HEK293 (cell line): ENCODE measurements at regions not wholly inside any gene's neighbourhood (a gene's known extent, or its start where the extent isn't known, plus 50 kb on each side); places are given as distances from the start of the nearest gene placed in this dataset.
A peak's percentile ranks its signal among the peaks of the same experiment; 100 is the strongest.

Source experiments
- CTCF ChIA-PET: fragments of 350-600 bp; formaldehyde crosslinking; extraction: SDS; loops from one replicate; lab custom pipeline; 2021; ENCODE audit warnings: antibody characterized with exemption; lab: Yijun Ruan, JAX
- POLR2A ChIA-PET: fragments of 300-600 bp; formaldehyde crosslinking; extraction: SDS; loops from one replicate; lab custom pipeline; 2020; ENCODE audit warnings: antibody characterized with exemption, inconsistent platforms; lab: Yijun Ruan, JAX
- H3K27ac ChIP-seq: fragments of 200-500 bp; sonication (Bioruptor generic); 2 replicates; pipeline ENCODE4 v1.5.1; 2014; ENCODE audit warnings: low read depth, low read length, control low read depth, inconsistent platforms; ENCODE audit errors: extremely low read depth
- H3K36me3 ChIP-seq, 2 experiments: fragments of 200-500 bp in 1 of 2; sonication (Bioruptor generic) in 1 of 2; 1 replicate in 1 of 2; 2 replicates in 1 of 2; pipeline ENCODE4 v1.5.1; 2014 to 2017; ENCODE audit warnings: inconsistent platforms in 2 of 2, low read length in 2 of 2; ENCODE audit not compliant: control insufficient read depth in 2 of 2, insufficient read depth in 1 of 2
- H3K4me1 ChIP-seq: fragments of 200-500 bp; sonication (Bioruptor generic); 2 replicates; pipeline ENCODE4 v1.5.1; 2014; ENCODE audit warnings: mild to moderate bottlenecking, low read length, inconsistent platforms; ENCODE audit not compliant: control insufficient read depth, insufficient read depth
- H3K4me3 ChIP-seq: 2 replicates; pipeline ENCODE4 v1.5.1; 2011; ENCODE audit warnings: low read depth, mild to moderate bottlenecking, control low read depth, low read length, moderate library complexity
- H3K9me3 ChIP-seq: fragments of 200-500 bp; sonication (Bioruptor generic); 2 replicates; pipeline ENCODE4 v1.5.1; 2014; ENCODE audit warnings: low read depth, low read length, inconsistent platforms; ENCODE audit not compliant: control insufficient read depth, insufficient read depth
- GLIS2 ChIP-seq: fragments of 450-650 bp; formaldehyde crosslinking; IDR thresholded peaks from 2 replicates; pipeline ENCODE4 v1.5.1; 2016; ENCODE audit warnings: missing biosample characterization, missing genetic modification characterization
- SP2 ChIP-seq: fragments of 450-650 bp; formaldehyde crosslinking; IDR thresholded peaks from 2 replicates; pipeline ENCODE4 v1.5.1; 2016; ENCODE audit warnings: missing biosample characterization, missing genetic modification characterization
- ZFP69B ChIP-seq: fragments of 450-650 bp; formaldehyde crosslinking; IDR thresholded peaks from 2 replicates; pipeline ENCODE4 v1.5.1; 2016; ENCODE audit warnings: missing biosample characterization, missing genetic modification characterization
- ZNF112 ChIP-seq: fragments of 450-650 bp; formaldehyde crosslinking; IDR thresholded peaks from 2 replicates; pipeline ENCODE4 v1.5.0; 2017; ENCODE audit warnings: missing biosample characterization, missing genetic modification characterization
- ZNF133 ChIP-seq: fragments of 450-650 bp; formaldehyde crosslinking; IDR thresholded peaks from 2 replicates; pipeline ENCODE4 v1.5.1; 2016; ENCODE audit warnings: missing biosample characterization, missing genetic modification characterization
- ZNF274 ChIP-seq, 2 experiments: fragments of 200-500 bp in 1 of 2; fragments of 450-650 bp in 1 of 2; sonication (Bioruptor generic) in 1 of 2; formaldehyde crosslinking in 1 of 2; IDR thresholded peaks; 2 replicates each; pipeline versions ENCODE4 v1.5.1 to v1.6.1; 2014 to 2016; ENCODE audit warnings: borderline replicate concordance in 1 of 2, inconsistent platforms in 1 of 2, low read length in 1 of 2, missing biosample characterization in 1 of 2, missing genetic modification characterization in 1 of 2
- ZNF514 ChIP-seq: fragments of 450-650 bp; formaldehyde crosslinking; IDR thresholded peaks from 2 replicates; pipeline ENCODE4 v1.5.1; 2016; ENCODE audit warnings: missing biosample characterization, missing genetic modification characterization
- ZNF544 ChIP-seq: fragments of 450-650 bp; formaldehyde crosslinking; IDR thresholded peaks from 2 replicates; pipeline ENCODE4 v1.5.0; 2017; ENCODE audit warnings: missing biosample characterization, missing genetic modification characterization
- ZNF707 ChIP-seq: fragments of 450-650 bp; formaldehyde crosslinking; IDR thresholded peaks from 2 replicates; pipeline ENCODE4 v1.5.1; 2016; ENCODE audit warnings: missing biosample characterization, missing genetic modification characterization
- ZNF837 ChIP-seq: fragments of 450-650 bp; formaldehyde crosslinking; IDR thresholded peaks from 2 replicates; pipeline ENCODE4 v1.5.1; 2016; ENCODE audit warnings: missing biosample characterization, missing genetic modification characterization
- TF ChIP-seq, protein P1 (sequence below): fragments of 450-650 bp; formaldehyde crosslinking; IDR thresholded peaks from 2 replicates; pipeline ENCODE4 v1.5.1; 2016; ENCODE audit warnings: missing biosample characterization, missing genetic modification characterization
- TF ChIP-seq, protein P2 (sequence below): fragments of 450-650 bp; formaldehyde crosslinking; IDR thresholded peaks from 2 replicates; pipeline ENCODE4 v1.5.1; 2016; ENCODE audit warnings: missing biosample characterization, missing genetic modification characterization
- TF ChIP-seq, protein P3 (sequence below): fragments of 450-650 bp; formaldehyde crosslinking; IDR thresholded peaks from 2 replicates; pipeline ENCODE4 v1.5.1; 2016; ENCODE audit warnings: missing biosample characterization, missing genetic modification characterization, low read depth
- TF ChIP-seq, protein P4 (sequence below): fragments of 450-650 bp; formaldehyde crosslinking; IDR thresholded peaks from 2 replicates; pipeline ENCODE4 v1.5.1; 2017; ENCODE audit warnings: missing biosample characterization, missing genetic modification characterization
- TF ChIP-seq, protein P5 (sequence below): fragments of 450-650 bp; formaldehyde crosslinking; IDR thresholded peaks from 2 replicates; pipeline ENCODE4 v1.5.1; 2016; ENCODE audit warnings: missing biosample characterization, missing genetic modification characterization
- TF ChIP-seq, protein P6 (sequence below): fragments of 450-650 bp; formaldehyde crosslinking; IDR thresholded peaks from 2 replicates; pipeline ENCODE4; 2016; ENCODE audit warnings: missing biosample characterization, missing genetic modification characterization
- TF ChIP-seq, protein P7 (sequence below): fragments of 450-650 bp; formaldehyde crosslinking; IDR thresholded peaks from 2 replicates; pipeline ENCODE4 v1.5.1; 2016; ENCODE audit warnings: missing biosample characterization, missing genetic modification characterization
- TF ChIP-seq, protein P8 (sequence below): fragments of 450-650 bp; formaldehyde crosslinking; IDR thresholded peaks from 2 replicates; pipeline ENCODE4 v1.5.1; 2016; ENCODE audit warnings: missing biosample characterization, missing genetic modification characterization

DNA sequence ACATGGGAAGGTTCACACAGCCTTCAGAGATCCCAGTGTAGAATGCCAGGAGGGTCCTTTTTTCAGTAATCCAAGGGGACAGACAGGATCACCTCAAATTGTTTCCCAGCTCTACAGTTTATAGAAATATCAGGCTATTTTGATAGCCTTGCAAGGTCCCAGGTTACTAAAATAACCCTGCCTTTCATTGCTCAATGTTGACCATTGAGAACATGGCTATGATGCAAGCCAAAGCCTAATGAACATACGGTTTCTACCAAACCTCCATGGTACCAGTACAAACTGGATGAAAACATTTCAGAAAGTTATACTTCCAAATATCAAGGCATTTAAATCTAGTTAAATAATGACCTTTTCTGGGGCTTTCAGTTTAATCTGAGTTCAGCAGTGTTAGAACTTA is 151.5 kb downstream of the PLS3 start:
- peak overlapping the region; percentile 21 for H3K4me3 ChIP-seq
- ChIA-PET CTCF (no interaction called here), POLR2A (no interaction called here)
- no peaks in the 10 kb centered on the region for H3K4me1 ChIP-seq
- no peak for TF ChIP-seq ZNF544 (tag by site-specific recombination)
- TF ChIP-seq, protein P1, sequence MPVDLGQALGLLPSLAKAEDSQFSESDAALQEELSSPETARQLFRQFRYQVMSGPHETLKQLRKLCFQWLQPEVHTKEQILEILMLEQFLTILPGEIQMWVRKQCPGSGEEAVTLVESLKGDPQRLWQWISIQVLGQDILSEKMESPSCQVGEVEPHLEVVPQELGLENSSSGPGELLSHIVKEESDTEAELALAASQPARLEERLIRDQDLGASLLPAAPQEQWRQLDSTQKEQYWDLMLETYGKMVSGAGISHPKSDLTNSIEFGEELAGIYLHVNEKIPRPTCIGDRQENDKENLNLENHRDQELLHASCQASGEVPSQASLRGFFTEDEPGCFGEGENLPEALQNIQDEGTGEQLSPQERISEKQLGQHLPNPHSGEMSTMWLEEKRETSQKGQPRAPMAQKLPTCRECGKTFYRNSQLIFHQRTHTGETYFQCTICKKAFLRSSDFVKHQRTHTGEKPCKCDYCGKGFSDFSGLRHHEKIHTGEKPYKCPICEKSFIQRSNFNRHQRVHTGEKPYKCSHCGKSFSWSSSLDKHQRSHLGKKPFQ (tag by site-specific recombination): no peak
- no peak for TF ChIP-seq SP2 (tag by site-specific recombination)
- no peaks in the 10 kb centered on the region for H3K9me3 ChIP-seq
- H3K27ac ChIP-seq: no peak overlapping the region
- no peaks in the 10 kb centered on the region for H3K36me3 ChIP-seq

DNA sequence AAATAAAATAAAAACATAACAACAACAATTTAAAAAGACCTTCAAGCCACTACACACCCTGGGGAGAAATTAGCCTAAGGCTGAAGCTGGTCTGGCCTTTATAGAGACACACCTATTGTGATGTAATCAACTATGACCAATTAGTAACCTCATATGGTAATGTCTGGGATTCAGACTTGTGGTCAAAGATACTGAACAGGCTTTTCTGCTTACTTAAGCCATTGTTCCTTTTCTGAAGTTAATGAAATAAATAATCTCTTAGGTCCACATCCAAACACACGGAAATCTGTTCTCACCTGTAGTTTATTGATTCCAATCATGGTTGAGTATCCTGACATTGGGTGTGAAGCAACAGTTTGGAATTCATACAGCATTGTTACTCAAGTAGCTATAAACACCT is 152.5 kb downstream of the PLS3 start:
- H3K4me1 ChIP-seq: no peaks in the 10 kb centered on the region
- no peak overlapping the region for H3K4me3 ChIP-seq
- no peaks in the 10 kb centered on the region for H3K9me3 ChIP-seq
- POLR2A ChIA-PET: no interaction called here
- no peak overlapping the region for H3K27ac ChIP-seq
- CTCF ChIA-PET: no interaction called here
- H3K36me3 ChIP-seq: no peaks in the 10 kb centered on the region
- TF ChIP-seq, protein P2, sequence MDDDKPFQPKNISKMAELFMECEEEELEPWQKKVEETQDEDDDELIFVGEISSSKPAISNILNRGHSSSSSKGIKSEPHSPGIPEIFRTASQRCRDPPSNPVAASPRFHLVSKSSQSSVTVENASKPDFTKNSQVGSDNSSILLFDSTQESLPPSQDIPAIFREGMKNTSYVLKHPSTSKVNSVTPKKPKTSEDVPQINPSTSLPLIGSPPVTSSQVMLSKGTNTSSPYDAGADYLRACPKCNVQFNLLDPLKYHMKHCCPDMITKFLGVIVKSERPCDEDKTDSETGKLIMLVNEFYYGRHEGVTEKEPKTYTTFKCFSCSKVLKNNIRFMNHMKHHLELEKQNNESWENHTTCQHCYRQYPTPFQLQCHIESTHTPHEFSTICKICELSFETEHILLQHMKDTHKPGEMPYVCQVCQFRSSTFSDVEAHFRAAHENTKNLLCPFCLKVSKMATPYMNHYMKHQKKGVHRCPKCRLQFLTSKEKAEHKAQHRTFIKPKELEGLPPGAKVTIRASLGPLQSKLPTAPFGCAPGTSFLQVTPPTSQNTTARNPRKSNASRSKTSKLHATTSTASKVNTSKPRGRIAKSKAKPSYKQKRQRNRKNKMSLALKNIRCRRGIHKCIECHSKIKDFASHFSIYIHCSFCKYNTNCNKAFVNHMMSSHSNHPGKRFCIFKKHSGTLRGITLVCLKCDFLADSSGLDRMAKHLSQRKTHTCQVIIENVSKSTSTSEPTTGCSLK (tag by site-specific recombination): no peak
- TF ChIP-seq, protein P3, sequence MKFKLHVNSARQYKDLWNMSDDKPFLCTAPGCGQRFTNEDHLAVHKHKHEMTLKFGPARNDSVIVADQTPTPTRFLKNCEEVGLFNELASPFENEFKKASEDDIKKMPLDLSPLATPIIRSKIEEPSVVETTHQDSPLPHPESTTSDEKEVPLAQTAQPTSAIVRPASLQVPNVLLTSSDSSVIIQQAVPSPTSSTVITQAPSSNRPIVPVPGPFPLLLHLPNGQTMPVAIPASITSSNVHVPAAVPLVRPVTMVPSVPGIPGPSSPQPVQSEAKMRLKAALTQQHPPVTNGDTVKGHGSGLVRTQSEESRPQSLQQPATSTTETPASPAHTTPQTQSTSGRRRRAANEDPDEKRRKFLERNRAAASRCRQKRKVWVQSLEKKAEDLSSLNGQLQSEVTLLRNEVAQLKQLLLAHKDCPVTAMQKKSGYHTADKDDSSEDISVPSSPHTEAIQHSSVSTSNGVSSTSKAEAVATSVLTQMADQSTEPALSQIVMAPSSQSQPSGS (tag by site-specific recombination): 0 out of 2 replicates have a peak, but pooled peaks have one; percentile 6
- TF ChIP-seq, all 188 proteins: peak for 1

DNA sequence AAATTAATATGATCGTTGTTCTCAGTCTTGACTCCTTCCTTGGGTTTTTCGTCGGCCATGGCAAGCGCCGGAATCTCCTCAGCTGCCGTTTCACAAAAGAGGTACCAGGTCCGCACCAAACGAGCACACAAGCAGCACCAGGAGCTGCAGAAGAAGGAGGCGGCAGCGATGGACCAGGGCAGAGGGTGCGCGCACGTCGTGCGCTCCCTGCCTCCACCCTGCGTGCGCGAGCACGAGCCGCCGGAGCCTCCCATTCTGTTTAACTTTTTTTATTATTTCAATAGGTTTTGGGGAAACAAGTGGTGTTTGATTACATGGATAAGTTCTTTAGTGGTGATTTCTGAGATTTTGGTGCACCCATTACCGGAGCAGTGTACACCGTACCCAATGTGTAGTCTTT is 158.2 kb downstream of the PLS3 start:
- CTCF ChIA-PET: no interaction called here
- no peak overlapping the region for H3K27ac ChIP-seq
- H3K36me3 ChIP-seq: no peaks in the 10 kb centered on the region
- no peaks in the 10 kb centered on the region for H3K9me3 ChIP-seq
- H3K4me3 ChIP-seq: no peak overlapping the region
- POLR2A ChIA-PET: no interaction called here
- H3K4me1 ChIP-seq: no peaks in the 10 kb centered on the region
- TF ChIP-seq ZNF837 (tag by site-specific recombination): no peak
- TF ChIP-seq ZNF274 (IDR thresholded peaks at IDR 0.05; ENCODE audit: low read length): no peak
- TF ChIP-seq ZNF274 (tag by site-specific recombination; IDR thresholded peaks at IDR 0.05; ENCODE audit: borderline replicate concordance): no peak
- TF ChIP-seq, protein P4, sequence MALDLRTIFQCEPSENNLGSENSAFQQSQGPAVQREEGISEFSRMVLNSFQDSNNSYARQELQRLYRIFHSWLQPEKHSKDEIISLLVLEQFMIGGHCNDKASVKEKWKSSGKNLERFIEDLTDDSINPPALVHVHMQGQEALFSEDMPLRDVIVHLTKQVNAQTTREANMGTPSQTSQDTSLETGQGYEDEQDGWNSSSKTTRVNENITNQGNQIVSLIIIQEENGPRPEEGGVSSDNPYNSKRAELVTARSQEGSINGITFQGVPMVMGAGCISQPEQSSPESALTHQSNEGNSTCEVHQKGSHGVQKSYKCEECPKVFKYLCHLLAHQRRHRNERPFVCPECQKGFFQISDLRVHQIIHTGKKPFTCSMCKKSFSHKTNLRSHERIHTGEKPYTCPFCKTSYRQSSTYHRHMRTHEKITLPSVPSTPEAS: no peak
- TF ChIP-seq, protein P5, sequence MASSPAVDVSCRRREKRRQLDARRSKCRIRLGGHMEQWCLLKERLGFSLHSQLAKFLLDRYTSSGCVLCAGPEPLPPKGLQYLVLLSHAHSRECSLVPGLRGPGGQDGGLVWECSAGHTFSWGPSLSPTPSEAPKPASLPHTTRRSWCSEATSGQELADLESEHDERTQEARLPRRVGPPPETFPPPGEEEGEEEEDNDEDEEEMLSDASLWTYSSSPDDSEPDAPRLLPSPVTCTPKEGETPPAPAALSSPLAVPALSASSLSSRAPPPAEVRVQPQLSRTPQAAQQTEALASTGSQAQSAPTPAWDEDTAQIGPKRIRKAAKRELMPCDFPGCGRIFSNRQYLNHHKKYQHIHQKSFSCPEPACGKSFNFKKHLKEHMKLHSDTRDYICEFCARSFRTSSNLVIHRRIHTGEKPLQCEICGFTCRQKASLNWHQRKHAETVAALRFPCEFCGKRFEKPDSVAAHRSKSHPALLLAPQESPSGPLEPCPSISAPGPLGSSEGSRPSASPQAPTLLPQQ (tag by site-specific recombination): no peak
- TF ChIP-seq, protein P6, sequence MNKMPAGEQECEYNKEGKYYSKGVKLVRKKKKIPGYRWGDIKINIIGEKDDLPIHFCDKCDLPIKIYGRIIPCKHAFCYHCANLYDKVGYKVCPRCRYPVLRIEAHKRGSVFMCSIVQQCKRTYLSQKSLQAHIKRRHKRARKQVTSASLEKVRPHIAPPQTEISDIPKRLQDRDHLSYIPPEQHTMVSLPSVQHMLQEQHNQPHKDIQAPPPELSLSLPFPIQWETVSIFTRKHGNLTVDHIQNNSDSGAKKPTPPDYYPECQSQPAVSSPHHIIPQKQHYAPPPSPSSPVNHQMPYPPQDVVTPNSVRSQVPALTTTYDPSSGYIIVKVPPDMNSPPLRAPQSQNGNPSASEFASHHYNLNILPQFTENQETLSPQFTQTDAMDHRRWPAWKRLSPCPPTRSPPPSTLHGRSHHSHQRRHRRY (tag by site-specific recombination): no peak
- no peak for TF ChIP-seq ZNF112
- TF ChIP-seq, protein P7, sequence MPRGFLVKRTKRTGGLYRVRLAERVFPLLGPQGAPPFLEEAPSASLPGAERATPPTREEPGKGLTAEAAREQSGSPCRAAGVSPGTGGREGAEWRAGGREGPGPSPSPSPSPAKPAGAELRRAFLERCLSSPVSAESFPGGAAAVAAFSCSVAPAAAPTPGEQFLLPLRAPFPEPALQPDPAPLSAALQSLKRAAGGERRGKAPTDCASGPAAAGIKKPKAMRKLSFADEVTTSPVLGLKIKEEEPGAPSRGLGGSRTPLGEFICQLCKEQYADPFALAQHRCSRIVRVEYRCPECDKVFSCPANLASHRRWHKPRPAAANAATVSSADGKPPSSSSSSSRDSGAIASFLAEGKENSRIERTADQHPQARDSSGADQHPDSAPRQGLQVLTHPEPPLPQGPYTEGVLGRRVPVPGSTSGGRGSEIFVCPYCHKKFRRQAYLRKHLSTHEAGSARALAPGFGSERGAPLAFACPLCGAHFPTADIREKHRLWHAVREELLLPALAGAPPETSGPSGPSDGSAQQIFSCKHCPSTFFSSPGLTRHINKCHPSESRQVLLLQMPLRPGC: no peak
- TF ChIP-seq GLIS2 (tag by site-specific recombination): no peak
- no peak for TF ChIP-seq ZNF133 (tag by site-specific recombination)
- TF ChIP-seq, protein P8, sequence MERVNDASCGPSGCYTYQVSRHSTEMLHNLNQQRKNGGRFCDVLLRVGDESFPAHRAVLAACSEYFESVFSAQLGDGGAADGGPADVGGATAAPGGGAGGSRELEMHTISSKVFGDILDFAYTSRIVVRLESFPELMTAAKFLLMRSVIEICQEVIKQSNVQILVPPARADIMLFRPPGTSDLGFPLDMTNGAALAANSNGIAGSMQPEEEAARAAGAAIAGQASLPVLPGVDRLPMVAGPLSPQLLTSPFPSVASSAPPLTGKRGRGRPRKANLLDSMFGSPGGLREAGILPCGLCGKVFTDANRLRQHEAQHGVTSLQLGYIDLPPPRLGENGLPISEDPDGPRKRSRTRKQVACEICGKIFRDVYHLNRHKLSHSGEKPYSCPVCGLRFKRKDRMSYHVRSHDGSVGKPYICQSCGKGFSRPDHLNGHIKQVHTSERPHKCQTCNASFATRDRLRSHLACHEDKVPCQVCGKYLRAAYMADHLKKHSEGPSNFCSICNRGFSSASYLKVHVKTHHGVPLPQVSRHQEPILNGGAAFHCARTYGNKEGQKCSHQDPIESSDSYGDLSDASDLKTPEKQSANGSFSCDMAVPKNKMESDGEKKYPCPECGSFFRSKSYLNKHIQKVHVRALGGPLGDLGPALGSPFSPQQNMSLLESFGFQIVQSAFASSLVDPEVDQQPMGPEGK: no peak
- TF ChIP-seq ZFP69B (tag by site-specific recombination): no peak
- TF ChIP-seq ZNF707 (tag by site-specific recombination): no peak
- TF ChIP-seq ZNF514 (tag by site-specific recombination): no peak
